ENCODE measurements at regions not wholly inside any gene's neighbourhood (a gene's known extent, or its start where the extent isn't known, plus 50 kb on each side); places are given as distances from the start of the nearest gene placed in this dataset.

DNA sequence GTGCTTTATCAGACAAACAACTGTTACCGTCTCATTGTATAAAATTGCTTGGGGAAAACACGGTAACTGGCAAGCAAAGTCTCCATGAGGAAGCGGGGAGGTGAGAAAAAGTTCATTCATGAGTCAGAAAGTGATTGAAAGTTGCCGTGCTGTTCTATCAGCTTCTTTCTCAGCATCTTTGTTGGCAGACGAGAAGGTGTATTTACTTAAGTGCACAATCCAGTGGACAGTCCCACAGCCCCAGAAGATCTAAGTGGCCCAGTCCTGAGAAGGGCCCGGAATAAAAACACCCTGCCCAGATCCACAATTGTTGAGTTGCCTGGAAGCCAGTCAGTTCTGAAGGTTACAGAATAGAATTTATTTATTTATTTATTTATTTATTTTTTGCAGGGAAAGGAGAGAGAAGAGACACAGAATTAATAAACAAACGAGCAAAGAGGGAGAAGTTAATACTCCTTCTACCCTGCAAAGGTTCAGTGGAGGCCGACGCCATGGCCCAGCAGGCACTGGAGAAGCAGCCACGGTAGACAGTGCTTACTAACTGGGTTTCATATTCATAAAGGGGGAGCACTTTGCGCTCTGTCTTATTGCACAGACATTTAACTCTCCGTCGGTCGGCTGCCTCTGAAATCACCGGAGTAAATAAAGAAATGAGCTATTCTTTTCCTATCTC lies 676.0 kb upstream of the SALL3 start:
- intact Hi-C loops (cut with DNase I; ENCODE audit: low total_unique reads), result no loop called here

DNA sequence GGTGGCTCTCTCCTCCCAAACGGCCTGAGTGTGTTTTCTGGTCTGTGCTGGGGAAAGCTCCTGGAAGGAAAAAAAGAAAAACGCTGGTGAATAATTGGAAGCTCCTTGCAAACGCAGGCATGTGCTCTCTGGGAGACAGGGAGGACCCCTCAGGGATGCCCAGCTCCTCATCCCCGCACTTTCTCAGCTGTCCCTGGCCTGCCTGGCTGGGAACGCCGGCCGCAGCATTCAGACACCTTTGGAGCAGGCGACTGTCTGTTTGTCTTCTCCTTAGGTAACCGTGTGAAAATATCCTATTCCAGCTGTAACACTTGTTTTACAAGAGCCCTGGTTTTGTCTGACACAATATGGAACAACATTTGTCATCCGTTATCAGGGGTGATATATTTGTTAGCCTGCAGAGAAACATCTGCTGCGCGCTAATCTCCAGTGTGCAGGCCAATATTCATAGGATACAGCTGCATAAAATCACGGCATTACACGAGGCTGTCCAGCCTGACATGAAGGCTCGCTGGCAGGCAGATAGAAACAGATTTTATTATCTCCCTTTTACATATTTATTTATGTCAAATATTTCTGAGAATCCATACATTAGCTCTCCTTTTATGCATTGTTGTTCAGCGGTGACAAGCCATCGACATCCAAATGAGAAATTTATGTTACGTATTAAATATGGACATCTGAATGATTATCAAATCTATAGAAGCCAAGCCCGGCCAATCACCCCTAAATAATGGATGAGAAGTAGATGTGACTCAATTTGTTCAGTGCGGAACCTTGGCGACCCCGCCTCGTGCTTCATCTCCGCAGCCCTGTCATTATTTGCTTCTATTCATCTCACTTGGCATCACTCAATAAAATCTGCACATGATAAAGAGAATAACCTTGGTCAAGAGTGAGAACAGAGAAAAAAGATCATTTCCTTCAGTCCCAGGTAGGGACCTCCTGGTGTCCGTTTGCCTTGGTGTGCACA lies 675.1 kb upstream of the SALL3 start:
- WGBS, 2 donors, result 62 to 65% methylated on average over 25 of the region's 25 CpGs
- no peak overlapping the region for H3K4me3 ChIP-seq
- intact Hi-C loops (cut with DNase I; ENCODE audit: low total_unique reads), result no loop called here
- DNase-seq, result no peak
- H3K27me3 ChIP-seq, result no peaks in the 10 kb centered on the region
- H3K4me1 ChIP-seq, result no peaks in the 10 kb centered on the region
- no peaks in the 10 kb centered on the region for H3K9me3 ChIP-seq
- no peaks in the 10 kb centered on the region for H3K36me3 ChIP-seq (ENCODE audit: low read depth, missing control alignments)
- TF ChIP-seq, protein P1, sequence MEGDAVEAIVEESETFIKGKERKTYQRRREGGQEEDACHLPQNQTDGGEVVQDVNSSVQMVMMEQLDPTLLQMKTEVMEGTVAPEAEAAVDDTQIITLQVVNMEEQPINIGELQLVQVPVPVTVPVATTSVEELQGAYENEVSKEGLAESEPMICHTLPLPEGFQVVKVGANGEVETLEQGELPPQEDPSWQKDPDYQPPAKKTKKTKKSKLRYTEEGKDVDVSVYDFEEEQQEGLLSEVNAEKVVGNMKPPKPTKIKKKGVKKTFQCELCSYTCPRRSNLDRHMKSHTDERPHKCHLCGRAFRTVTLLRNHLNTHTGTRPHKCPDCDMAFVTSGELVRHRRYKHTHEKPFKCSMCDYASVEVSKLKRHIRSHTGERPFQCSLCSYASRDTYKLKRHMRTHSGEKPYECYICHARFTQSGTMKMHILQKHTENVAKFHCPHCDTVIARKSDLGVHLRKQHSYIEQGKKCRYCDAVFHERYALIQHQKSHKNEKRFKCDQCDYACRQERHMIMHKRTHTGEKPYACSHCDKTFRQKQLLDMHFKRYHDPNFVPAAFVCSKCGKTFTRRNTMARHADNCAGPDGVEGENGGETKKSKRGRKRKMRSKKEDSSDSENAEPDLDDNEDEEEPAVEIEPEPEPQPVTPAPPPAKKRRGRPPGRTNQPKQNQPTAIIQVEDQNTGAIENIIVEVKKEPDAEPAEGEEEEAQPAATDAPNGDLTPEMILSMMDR (IDR thresholded peaks at IDR 0.05), result no peak
- TF ChIP-seq POLR2A (IDR thresholded peaks at IDR 0.05), result no peak
- no peak overlapping the region for H3K27ac ChIP-seq

More for the DNA sequence above, 676.0 kb upstream of the SALL3 start:
- TF ChIP-seq, protein P1 (IDR thresholded peaks at IDR 0.05), result no peak
- TF ChIP-seq POLR2A (IDR thresholded peaks at IDR 0.05), result no peak
- H3K9me3 ChIP-seq, result no peaks in the 10 kb centered on the region
- no peak overlapping the region for H3K27ac ChIP-seq
- DNase-seq, result no peak
- no peaks in the 10 kb centered on the region for H3K36me3 ChIP-seq (ENCODE audit: low read depth, missing control alignments)
- no peak overlapping the region for H3K4me3 ChIP-seq
- no peaks in the 10 kb centered on the region for H3K4me1 ChIP-seq
- H3K27me3 ChIP-seq, result no peaks in the 10 kb centered on the region
- WGBS, 2 donors, result 48 to 49% methylated on average over 15 of the region's 15 CpGs

DNA sequence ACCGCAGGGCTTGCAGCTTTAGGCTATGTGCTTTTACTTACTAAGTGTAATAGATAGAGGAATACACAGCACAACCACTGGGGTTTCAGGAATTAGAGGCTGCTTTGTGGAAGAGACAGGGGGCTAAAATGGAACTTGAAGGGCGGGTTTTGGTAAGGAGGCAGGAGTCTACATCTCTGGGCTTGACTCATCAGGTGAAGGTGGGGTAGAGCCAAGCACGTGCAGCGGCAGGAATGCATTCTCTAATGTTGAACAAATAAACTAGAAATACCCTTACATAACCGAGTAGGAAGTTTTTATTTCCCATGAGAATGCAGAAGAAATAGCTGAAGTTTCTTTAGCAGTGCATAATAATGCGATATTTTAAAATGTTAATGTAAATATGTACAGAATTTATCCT lies 673.8 kb upstream of the SALL3 start:
- H3K9me3 ChIP-seq, result no peaks in the 10 kb centered on the region
- no peaks in the 10 kb centered on the region for H3K4me1 ChIP-seq
- H3K27me3 ChIP-seq, result no peaks in the 10 kb centered on the region
- intact Hi-C loops (cut with DNase I; ENCODE audit: low total_unique reads), result no loop called here
- H3K4me3 ChIP-seq, result no peak overlapping the region
- TF ChIP-seq POLR2A (IDR thresholded peaks at IDR 0.05), result no peak
- TF ChIP-seq, protein P1 (IDR thresholded peaks at IDR 0.05), result no peak
- no peak for DNase-seq
- H3K27ac ChIP-seq, result no peak overlapping the region
- WGBS, 2 donors, result 80 to 86% methylated on average over 6 of the region's 6 CpGs
- H3K36me3 ChIP-seq (ENCODE audit: low read depth, missing control alignments), result no peaks in the 10 kb centered on the region

DNA sequence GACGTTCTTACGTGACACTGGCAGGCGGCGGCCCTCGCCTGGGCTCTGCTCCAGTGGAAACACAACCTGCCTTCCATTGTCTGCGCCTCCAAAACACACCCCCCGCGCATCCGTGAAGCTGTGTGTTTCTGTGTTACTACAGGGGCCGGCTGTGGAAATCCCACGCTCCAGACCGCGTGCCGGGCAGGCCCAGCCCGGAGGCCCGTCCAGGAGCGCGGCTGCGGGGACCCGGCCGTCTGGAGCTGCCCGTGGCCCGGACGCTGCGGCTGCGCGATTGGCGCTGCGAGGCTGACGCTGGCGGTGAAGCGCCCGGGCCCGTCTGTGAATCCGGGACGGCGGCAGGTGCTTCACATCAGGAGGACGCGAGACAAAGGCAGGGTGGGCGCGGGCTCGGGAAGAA lies 670.3 kb upstream of the SALL3 start:
- Histone ChIP-seq H3K4me3 (peak overlapping the region; percentile 15 to 39), H3K27ac (no peak overlapping the region), H3K36me3 (ENCODE audit: low read depth, missing control alignments) (no peaks in the 10 kb centered on the region), H3K4me1 (no peaks in the 10 kb centered on the region), H3K9me3 (no peaks in the 10 kb centered on the region), H3K27me3 (no peaks in the 10 kb centered on the region)
- TF ChIP-seq POLR2A (IDR thresholded peaks at IDR 0.05), result no peak
- no peak for DNase-seq
- intact Hi-C loops (cut with DNase I; ENCODE audit: low total_unique reads), result no loop called here
- WGBS, 2 donors, result 48 to 81% methylated on average over 30 to 42 of the region's 42 CpGs

DNA sequence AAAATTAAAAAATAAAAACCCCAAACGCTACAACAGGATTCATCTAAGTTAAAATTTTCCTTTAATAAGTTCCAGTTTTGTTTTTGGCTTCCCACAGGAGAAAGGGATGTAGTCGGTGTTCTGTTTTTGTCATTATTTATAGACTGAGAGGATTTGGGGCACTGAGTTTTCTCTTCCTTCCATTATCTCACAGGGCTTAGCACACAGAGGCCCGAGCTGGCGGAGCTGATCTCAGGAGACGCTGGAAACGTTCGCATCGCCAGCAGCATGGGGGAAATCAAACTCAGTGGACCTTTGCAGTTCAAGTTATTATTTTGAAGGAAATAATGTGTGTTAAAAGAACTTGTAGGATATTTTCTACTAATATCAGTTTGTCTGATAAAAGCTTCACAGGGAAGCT lies 669.7 kb upstream of the SALL3 start:
- H3K9me3 ChIP-seq, result no peaks in the 10 kb centered on the region
- no peaks in the 10 kb centered on the region for H3K27me3 ChIP-seq
- WGBS, 2 donors, result 24 to 39% methylated on average over 8 of the region's 8 CpGs
- H3K36me3 ChIP-seq (ENCODE audit: low read depth, missing control alignments), result no peaks in the 10 kb centered on the region
- peak overlapping the region in 1 of 2 donors; percentile 15 for H3K4me3 ChIP-seq
- no peak for DNase-seq
- H3K4me1 ChIP-seq, result no peaks in the 10 kb centered on the region
- no peak overlapping the region for H3K27ac ChIP-seq
- intact Hi-C loops (cut with DNase I; ENCODE audit: low total_unique reads), result no loop called here
- TF ChIP-seq, protein P1 (IDR thresholded peaks at IDR 0.05), result no peak
- TF ChIP-seq POLR2A (IDR thresholded peaks at IDR 0.05), result no peak
